GM12878 (cell line): ENCODE measurements at regions not wholly inside any gene's neighbourhood (a gene's known extent, or its start where the extent isn't known, plus 50 kb on each side); places are given as distances from the start of the nearest gene placed in this dataset.

Source experiments
- ATAC-seq: fragments of 200-7000 bp; cut with Tn5 transposase; 3 replicates; pipeline ENCODE4 v1.9.1; 2020; ENCODE audit warnings: mild to moderate bottlenecking, moderate library complexity
- BruUV-seq: library from RNA; stranded (reverse); fragments of 400-500 nt; replicated peaks from 2 replicates; lab custom pipeline; 2021; lab: Mats Ljungman, UMichigan
- CTCF ChIA-PET: fragments of 300-600 bp; sonication (Branson Sonifier 250); formaldehyde crosslinking; extraction: SDS; loops from one replicate; lab custom pipeline; 2021; ENCODE audit warnings: inconsistent platforms; lab: Yijun Ruan, JAX
- POLR2A ChIA-PET: fragments of 350-600 bp; formaldehyde crosslinking; extraction: SDS; loops from one replicate; lab custom pipeline; 2021; ENCODE audit warnings: inconsistent platforms; lab: Charles Lee
- RAD21 ChIA-PET: fragments of 300-600 bp; sonication (Branson Sonifier 250); formaldehyde crosslinking; loops from one replicate; lab custom pipeline; 2023; ENCODE audit warnings: antibody characterized with exemption; ENCODE audit not compliant: unreplicated experiment; lab: Charles Lee
- SMC1A ChIA-PET: fragments of 300-600 bp; sonication (Branson Sonifier 250); formaldehyde crosslinking; loops from one replicate; lab custom pipeline; 2023; ENCODE audit not compliant: unreplicated experiment, uncharacterized antibody; lab: Charles Lee
- DNase-seq: peaks from one replicate; pipeline ENCODE4 v3.0.0-alpha.2; 2011; ENCODE audit warnings: low read depth, low spot score
- FAIRE-seq: peaks from 3 replicates; lab custom pipeline; 2011; peaks lifted over from hg19 to GRCh38; lab: Jason Lieb, UNC
- H2AFZ ChIP-seq: 2 replicates; pipeline ENCODE4 v1.6.0; 2011; ENCODE audit warnings: low read depth, low read length, control low read depth; ENCODE audit not compliant: control insufficient read depth
- H3K27ac ChIP-seq: 2 replicates; pipeline ENCODE4 v1.5.1; 2011; ENCODE audit warnings: control low read depth; ENCODE audit not compliant: control insufficient read depth, insufficient read depth
- H3K27me3 ChIP-seq, 2 experiments: replicated peaks in 1 of 2; 2 replicates each; pipeline versions ENCODE4 v1.6.0 to v1.6.1; 2011; ENCODE audit warnings: low read length in 1 of 2; ENCODE audit not compliant: control insufficient read depth in 2 of 2, insufficient read depth in 2 of 2
- H3K36me3 ChIP-seq, 2 experiments: 2 replicates each; pipeline ENCODE4 v1.5.1; 2011; ENCODE audit warnings: low read length in 1 of 2; ENCODE audit not compliant: control insufficient read depth in 2 of 2, insufficient read depth in 2 of 2
- H3K4me1 ChIP-seq: 2 replicates; pipeline ENCODE4 v1.6.1; 2011; ENCODE audit warnings: mild to moderate bottlenecking, low read length, moderate library complexity, mixed read lengths; ENCODE audit not compliant: control insufficient read depth, insufficient read depth
- H3K4me2 ChIP-seq: 2 replicates; pipeline ENCODE4 v1.6.0; 2011; ENCODE audit warnings: control low read depth; ENCODE audit not compliant: control insufficient read depth, insufficient read depth
- H3K4me3 ChIP-seq: fragments of 200-600 bp; sonication (generic); 2 replicates; pipeline ENCODE4 v1.5.1; 2016
- H3K79me2 ChIP-seq: 2 replicates; pipeline ENCODE4 v1.6.0; 2011; ENCODE audit warnings: low read length; ENCODE audit not compliant: control insufficient read depth, insufficient read depth
- H3K9ac ChIP-seq: 2 replicates; pipeline ENCODE4 v1.8.0; 2011; ENCODE audit warnings: low read length, control low read depth, mixed read lengths; ENCODE audit not compliant: control insufficient read depth, insufficient read depth
- H3K9me3 ChIP-seq: replicated peaks from 3 replicates; pipeline ENCODE4 v1.5.1; 2011; ENCODE audit warnings: mild to moderate bottlenecking, low read length; ENCODE audit not compliant: control insufficient read depth, insufficient read depth
- H4K20me1 ChIP-seq: 2 replicates; pipeline ENCODE4 v1.6.0; 2011; ENCODE audit not compliant: control insufficient read depth, insufficient read depth
- ATF7 ChIP-seq: fragments of 450-650 bp; IDR thresholded peaks from 2 replicates; pipeline ENCODE4 v1.6.1; 2016; ENCODE audit warnings: low read depth, mild to moderate bottlenecking
- BACH1 ChIP-seq: fragments of 450-650 bp; IDR thresholded peaks from 2 replicates; pipeline ENCODE4 v1.6.1; 2017; ENCODE audit warnings: mild to moderate bottlenecking, borderline replicate concordance
- CEBPB ChIP-seq, 2 experiments: fragments of 150-350 bp in 1 of 2; IDR thresholded peaks; 2 replicates each; pipeline ENCODE4 v1.6.1; 2012 to 2014; ENCODE audit warnings: low read depth in 2 of 2, low read length in 2 of 2, borderline replicate concordance in 1 of 2, inconsistent platforms in 1 of 2
- HCFC1 ChIP-seq: fragments of 150-350 bp; IDR thresholded peaks from 2 replicates; pipeline ENCODE4 v1.6.1; 2014; ENCODE audit warnings: low read length
- HDAC2 ChIP-seq: fragments of 200-600 bp; sonication (generic); IDR thresholded peaks from 2 replicates; pipeline ENCODE4 v1.6.1; 2017
- JUNB ChIP-seq: IDR thresholded peaks from 2 replicates; pipeline ENCODE4 v1.6.1; 2016; ENCODE audit warnings: antibody characterized with exemption, mild to moderate bottlenecking
- MTA2 ChIP-seq: fragments of 450-650 bp; IDR thresholded peaks from 2 replicates; pipeline ENCODE4 v1.6.1; 2016; ENCODE audit warnings: low read depth, mild to moderate bottlenecking, moderate library complexity
- NFYB ChIP-seq: IDR thresholded peaks from 2 replicates; pipeline ENCODE4 v1.6.1; 2011; ENCODE audit warnings: low read depth, mild to moderate bottlenecking, low read length, improper control_type of control experiment, moderate library complexity; ENCODE audit not compliant: insufficient read depth
- PAX5 ChIP-seq: IDR thresholded peaks from 2 replicates; pipeline ENCODE4 v1.6.1; 2011; ENCODE audit warnings: low read depth, low read length, borderline replicate concordance
- POLR2A ChIP-seq: IDR thresholded peaks from 2 replicates; pipeline ENCODE4 v1.6.1; 2011; ENCODE audit warnings: low read depth, mild to moderate bottlenecking, low read length
- SPI1 ChIP-seq: IDR thresholded peaks from 2 replicates; pipeline ENCODE4 v1.6.1; 2011; ENCODE audit warnings: low read depth, mild to moderate bottlenecking, low read length, moderate library complexity, borderline replicate concordance; ENCODE audit not compliant: insufficient read depth
- SUZ12 ChIP-seq: fragments of 200-600 bp; sonication (generic); IDR thresholded peaks from one replicate; pipeline ENCODE4 v1.6.1; 2018; ENCODE audit warnings: antibody characterized with exemption, mild to moderate bottlenecking; ENCODE audit not compliant: unreplicated experiment
- TCF3 ChIP-seq: IDR thresholded peaks from 2 replicates; pipeline ENCODE4 v1.6.1; 2012; ENCODE audit warnings: low read depth, mild to moderate bottlenecking, low read length, borderline replicate concordance; ENCODE audit not compliant: insufficient read depth
- ZNF217 ChIP-seq: fragments of 450-650 bp; IDR thresholded peaks from 2 replicates; pipeline ENCODE4 v1.6.1; 2017; ENCODE audit warnings: antibody characterized with exemption, mild to moderate bottlenecking
- ZZZ3 ChIP-seq: IDR thresholded peaks from 2 replicates; pipeline ENCODE4 v1.6.1; 2011; ENCODE audit warnings: low read depth; ENCODE audit not compliant: control insufficient read depth, insufficient read length
- WGBS: methylation state at CpG from one replicate; pipeline ENCODE4 v1.1.6; 2016; ENCODE audit warnings: low lambda C conversion rate; ENCODE audit not compliant: insufficient replicate concordance, insufficient coverage; ENCODE audit errors: missing lambda C conversion rate; 5-methylcytosine and 5-hydroxymethylcytosine counted together
- in situ Hi-C: fragments of 300-500 bp; cut with MboI; formaldehyde crosslinking; loops from 9 replicates; pipeline ENCODE4 v1.14.3; 2018; ENCODE audit warnings: mixed read lengths
- intact Hi-C: fragments of 100-400 bp; cut with micrococcal nuclease; formaldehyde crosslinking; loops from one replicate; pipeline ENCODE4 v1.14.2; 2022; ENCODE audit not compliant: unreplicated experiment
- TF ChIP-seq, protein P1 (sequence below): fragments of 450-650 bp; IDR thresholded peaks from 2 replicates; pipeline ENCODE4 v1.6.1; 2017; ENCODE audit warnings: antibody characterized with exemption, mild to moderate bottlenecking, moderate library complexity
- TF ChIP-seq, protein P2 (sequence below): IDR thresholded peaks from 2 replicates; pipeline ENCODE4 v1.6.1; 2012; ENCODE audit warnings: mild to moderate bottlenecking, low read depth, low read length

DNA sequence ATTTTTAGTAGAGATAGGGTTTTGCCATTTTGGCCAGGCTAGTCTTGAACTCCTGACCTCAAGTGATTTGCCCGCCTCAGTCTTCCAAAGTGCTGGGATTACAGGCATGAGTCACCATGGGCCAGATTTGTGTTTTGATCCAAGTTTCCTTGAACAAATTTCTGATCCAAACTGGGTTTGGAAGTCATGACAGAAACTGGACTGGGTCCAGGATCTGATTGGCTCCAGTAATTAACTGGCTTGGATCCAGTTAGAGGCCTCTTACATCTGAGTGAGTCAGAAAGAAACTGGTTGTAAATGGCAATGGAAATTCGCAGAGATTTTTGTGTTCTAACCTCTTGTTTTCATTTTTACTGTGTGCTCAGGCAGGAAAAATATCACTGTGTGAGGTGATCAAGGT is 141.6 kb downstream of the SLC25A46 start (continued):
- TF ChIP-seq HCFC1, result no peak

DNA sequence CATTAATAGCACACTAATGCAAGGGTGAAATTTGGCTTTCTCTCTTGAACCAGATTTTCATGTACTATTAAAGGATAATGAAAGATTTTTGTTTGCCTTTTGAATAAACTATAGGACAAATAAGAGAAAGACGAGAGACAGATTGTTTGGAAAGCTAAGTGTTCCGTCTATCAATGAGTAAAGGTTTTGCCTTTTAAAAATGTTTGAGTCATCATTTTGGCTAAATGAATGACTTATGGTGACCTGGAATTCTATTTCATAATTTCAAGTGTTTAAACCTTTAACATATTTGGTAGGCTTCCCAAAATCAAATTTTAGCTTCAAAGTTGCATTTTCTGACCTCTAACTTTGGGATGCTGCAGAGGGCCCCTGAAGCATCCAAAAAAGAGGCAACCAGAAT is 145.2 kb downstream of the SLC25A46 start:
- 58% methylated on average over 2 of the region's 2 CpGs for WGBS
- H3K4me1 ChIP-seq, result no peaks in the 10 kb centered on the region
- no peak for DNase-seq
- no peaks in the 10 kb centered on the region for H4K20me1 ChIP-seq
- in situ Hi-C loops, result no loop called here
- no peak for FAIRE-seq
- POLR2A ChIA-PET, result no interaction called here
- H3K9ac ChIP-seq, result no peak overlapping the region
- RAD21 ChIA-PET, result no interaction called here
- no peak overlapping the region for H3K4me2 ChIP-seq
- no peaks in the 10 kb centered on the region for H3K27me3 ChIP-seq
- no peak for TF ChIP-seq HDAC2
- no peak for TF ChIP-seq SUZ12
- no peak for TF ChIP-seq NFYB
- TF ChIP-seq CEBPB (IDR thresholded peaks at IDR 0.05; ENCODE audit: borderline replicate concordance in 1 of 2, low read depth in 2 of 2, low read length in 2 of 2), result no peak
- no peak for TF ChIP-seq JUNB
- no peak for TF ChIP-seq POLR2A
- no peak for TF ChIP-seq PAX5
- TF ChIP-seq, protein P1, sequence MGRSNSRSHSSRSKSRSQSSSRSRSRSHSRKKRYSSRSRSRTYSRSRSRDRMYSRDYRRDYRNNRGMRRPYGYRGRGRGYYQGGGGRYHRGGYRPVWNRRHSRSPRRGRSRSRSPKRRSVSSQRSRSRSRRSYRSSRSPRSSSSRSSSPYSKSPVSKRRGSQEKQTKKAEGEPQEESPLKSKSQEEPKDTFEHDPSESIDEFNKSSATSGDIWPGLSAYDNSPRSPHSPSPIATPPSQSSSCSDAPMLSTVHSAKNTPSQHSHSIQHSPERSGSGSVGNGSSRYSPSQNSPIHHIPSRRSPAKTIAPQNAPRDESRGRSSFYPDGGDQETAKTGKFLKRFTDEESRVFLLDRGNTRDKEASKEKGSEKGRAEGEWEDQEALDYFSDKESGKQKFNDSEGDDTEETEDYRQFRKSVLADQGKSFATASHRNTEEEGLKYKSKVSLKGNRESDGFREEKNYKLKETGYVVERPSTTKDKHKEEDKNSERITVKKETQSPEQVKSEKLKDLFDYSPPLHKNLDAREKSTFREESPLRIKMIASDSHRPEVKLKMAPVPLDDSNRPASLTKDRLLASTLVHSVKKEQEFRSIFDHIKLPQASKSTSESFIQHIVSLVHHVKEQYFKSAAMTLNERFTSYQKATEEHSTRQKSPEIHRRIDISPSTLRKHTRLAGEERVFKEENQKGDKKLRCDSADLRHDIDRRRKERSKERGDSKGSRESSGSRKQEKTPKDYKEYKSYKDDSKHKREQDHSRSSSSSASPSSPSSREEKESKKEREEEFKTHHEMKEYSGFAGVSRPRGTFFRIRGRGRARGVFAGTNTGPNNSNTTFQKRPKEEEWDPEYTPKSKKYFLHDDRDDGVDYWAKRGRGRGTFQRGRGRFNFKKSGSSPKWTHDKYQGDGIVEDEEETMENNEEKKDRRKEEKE, result no peak
- no peak for TF ChIP-seq MTA2
- TF ChIP-seq SPI1, result no peak
- no peak for TF ChIP-seq ZNF217
- TF ChIP-seq ZZZ3, result no peak
- TF ChIP-seq ATF7, result no peak
- TF ChIP-seq, protein P2, sequence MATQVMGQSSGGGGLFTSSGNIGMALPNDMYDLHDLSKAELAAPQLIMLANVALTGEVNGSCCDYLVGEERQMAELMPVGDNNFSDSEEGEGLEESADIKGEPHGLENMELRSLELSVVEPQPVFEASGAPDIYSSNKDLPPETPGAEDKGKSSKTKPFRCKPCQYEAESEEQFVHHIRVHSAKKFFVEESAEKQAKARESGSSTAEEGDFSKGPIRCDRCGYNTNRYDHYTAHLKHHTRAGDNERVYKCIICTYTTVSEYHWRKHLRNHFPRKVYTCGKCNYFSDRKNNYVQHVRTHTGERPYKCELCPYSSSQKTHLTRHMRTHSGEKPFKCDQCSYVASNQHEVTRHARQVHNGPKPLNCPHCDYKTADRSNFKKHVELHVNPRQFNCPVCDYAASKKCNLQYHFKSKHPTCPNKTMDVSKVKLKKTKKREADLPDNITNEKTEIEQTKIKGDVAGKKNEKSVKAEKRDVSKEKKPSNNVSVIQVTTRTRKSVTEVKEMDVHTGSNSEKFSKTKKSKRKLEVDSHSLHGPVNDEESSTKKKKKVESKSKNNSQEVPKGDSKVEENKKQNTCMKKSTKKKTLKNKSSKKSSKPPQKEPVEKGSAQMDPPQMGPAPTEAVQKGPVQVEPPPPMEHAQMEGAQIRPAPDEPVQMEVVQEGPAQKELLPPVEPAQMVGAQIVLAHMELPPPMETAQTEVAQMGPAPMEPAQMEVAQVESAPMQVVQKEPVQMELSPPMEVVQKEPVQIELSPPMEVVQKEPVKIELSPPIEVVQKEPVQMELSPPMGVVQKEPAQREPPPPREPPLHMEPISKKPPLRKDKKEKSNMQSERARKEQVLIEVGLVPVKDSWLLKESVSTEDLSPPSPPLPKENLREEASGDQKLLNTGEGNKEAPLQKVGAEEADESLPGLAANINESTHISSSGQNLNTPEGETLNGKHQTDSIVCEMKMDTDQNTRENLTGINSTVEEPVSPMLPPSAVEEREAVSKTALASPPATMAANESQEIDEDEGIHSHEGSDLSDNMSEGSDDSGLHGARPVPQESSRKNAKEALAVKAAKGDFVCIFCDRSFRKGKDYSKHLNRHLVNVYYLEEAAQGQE, result no peak
- no peak for TF ChIP-seq TCF3
- TF ChIP-seq BACH1, result no peak
- TF ChIP-seq, all 136 proteins: peak for 0
- H3K4me3 ChIP-seq, result no peak overlapping the region
- ChIA-PET SMC1A (no interaction called here), CTCF (no interaction called here)
- H3K79me2 ChIP-seq, result no peaks in the 10 kb centered on the region
- no peaks in the 10 kb centered on the region; the same call in 2 of the 3 replicates for H3K9me3 ChIP-seq
- no peak overlapping the region for H2AFZ ChIP-seq
- intact Hi-C loops, result no loop called here
- BruUV-seq, result no TSS peak
- H3K36me3 ChIP-seq, result no peaks in the 10 kb centered on the region
- no peak overlapping the region for H3K27ac ChIP-seq
- no peak for ATAC-seq
